ENCODE measurements at regions not wholly inside any gene's neighbourhood (a gene's known extent, or its start where the extent isn't known, plus 50 kb on each side); places are given as distances from the start of the nearest gene placed in this dataset.

- TF ChIP-seq FOXK2 (conservative IDR thresholded peaks at IDR 0.05 in 1 of 2, IDR thresholded peaks at IDR 0.05 in 1 of 2; ENCODE audit: low read depth in 2 of 2): no peak
- no peak for TF ChIP-seq NKRF (IDR thresholded peaks at IDR 0.05; ENCODE audit: borderline replicate concordance)
- TF ChIP-seq FOS (IDR thresholded peaks at IDR 0.05; ENCODE audit: extremely low read depth, insufficient read length): no peak
- no peak for TF ChIP-seq BHLHE40 (IDR thresholded peaks at IDR 0.05; ENCODE audit: low read length)
- no peak for TF ChIP-seq CHD7 (IDR thresholded peaks at IDR 0.05; ENCODE audit: low read depth, low read length)
- TF ChIP-seq TCF7L2 (IDR thresholded peaks at IDR 0.05; ENCODE audit: low read depth, low read length): no peak
These were observed 977.1 kb upstream of the PRKX start (continued) for GRCh38 chrX:4690521-4690920.
